CD4-positive, CD25-positive, alpha-beta regulatory T cell (primary cell): ENCODE measurements at regions not wholly inside any gene's neighbourhood (a gene's known extent, or its start where the extent isn't known, plus 50 kb on each side); places are given as distances from the start of the nearest gene placed in this dataset.
A peak's percentile ranks its signal among the peaks of the same experiment; 100 is the strongest.

ENCODE experiments used
- ATAC-seq, 2 donors: fragments of 150-1000 bp; cut with Tn5 transposase; one replicate each; pipeline ENCODE4 v1.10.0; 2021; ENCODE audit warnings: low read depth in 2 of 2, moderate number of reproducible peaks in 2 of 2, moderate library complexity in 1 of 2
- DNase-seq, 3 donors: peaks; one replicate each; pipeline versions ENCODE4 v3.0.0 to v3.0.0-alpha.2; 2012 to 2022; ENCODE audit warnings: mixed read lengths in 1 of 3
- H3K27ac ChIP-seq: one replicate; pipeline ENCODE4 v1.7.0; 2013; ENCODE audit warnings: mild to moderate bottlenecking, low read length; ENCODE audit not compliant: insufficient read depth, poor library complexity, severe bottlenecking
- H3K27me3 ChIP-seq: one replicate; pipeline ENCODE4 v1.7.0; 2013; ENCODE audit warnings: low read length; ENCODE audit not compliant: control insufficient read depth, insufficient read depth
- H3K36me3 ChIP-seq: one replicate; pipeline ENCODE4 v1.7.0; 2013; ENCODE audit warnings: mild to moderate bottlenecking, low read length, moderate library complexity; ENCODE audit not compliant: control insufficient read depth, insufficient read depth
- H3K4me1 ChIP-seq: 2 replicates; pipeline ENCODE4 v1.7.0; 2013; ENCODE audit warnings: mild to moderate bottlenecking, low read length; ENCODE audit not compliant: insufficient read depth, control insufficient read depth, poor library complexity, severe bottlenecking
- H3K4me3 ChIP-seq: one replicate; pipeline ENCODE4 v1.7.0; 2013; ENCODE audit warnings: low read depth, mild to moderate bottlenecking, low read length, moderate library complexity
- H3K9me3 ChIP-seq, 2 experiments: 1 replicate in 1 of 2; 2 replicates in 1 of 2; pipeline ENCODE4 v1.7.0; 2013; ENCODE audit warnings: low read length in 2 of 2, mild to moderate bottlenecking in 1 of 2, moderate library complexity in 1 of 2; ENCODE audit not compliant: control insufficient read depth in 2 of 2
- H3K27ac Mint-ChIP-seq, 3 donors: one replicate each; pipeline ENCODE4 v1.8.0; 2020 to 2022; ENCODE audit warnings: mild to moderate bottlenecking in 3 of 3, mixed read lengths in 3 of 3, moderate library complexity in 2 of 3
- H3K27me3 Mint-ChIP-seq: one replicate; pipeline ENCODE4 v1.8.0; 2022; ENCODE audit warnings: mild to moderate bottlenecking, mixed read lengths
- H3K36me3 Mint-ChIP-seq: one replicate; pipeline ENCODE4 v1.8.0; 2020; ENCODE audit warnings: mixed read lengths
- H3K4me1 Mint-ChIP-seq, 4 donors: one replicate each; pipeline ENCODE4 v1.8.0; 2020 to 2022; ENCODE audit warnings: mixed read lengths in 4 of 4, mild to moderate bottlenecking in 1 of 4
- H3K4me3 Mint-ChIP-seq, 4 donors: one replicate each; pipeline ENCODE4 v1.8.0; 2020 to 2022; ENCODE audit warnings: mild to moderate bottlenecking in 4 of 4, mixed read lengths in 4 of 4, moderate library complexity in 3 of 4
- H3K9me3 Mint-ChIP-seq, 7 donors: one replicate each; pipeline ENCODE4 v1.8.0; 2020 to 2022; ENCODE audit warnings: mixed read lengths in 7 of 7, mild to moderate bottlenecking in 3 of 7, moderate library complexity in 2 of 7

GRCh38 chr1:104073463-104073902 lies 323.8 kb downstream of the AMY1C start:
- Mint-ChIP-seq H3K4me3 (no peak overlapping the region), H3K9me3 (peaks cover 6 to 10% (median 8%) of the 10 kb centered on the region in 7 donors), H3K27me3 (no peaks in the 10 kb centered on the region), H3K36me3 (no peaks in the 10 kb centered on the region), H3K27ac (no peak overlapping the region), H3K4me1 (peaks cover 0 to 7% (median 0%) of the 10 kb centered on the region in 4 donors)
- Histone ChIP-seq H3K27me3 (no peaks in the 10 kb centered on the region), H3K36me3 (no peaks in the 10 kb centered on the region), H3K9me3 (peaks cover 0 to 2% of the 10 kb centered on the region in 2 experiments), H3K4me1 (no peaks in the 10 kb centered on the region), H3K4me3 (no peak overlapping the region), H3K27ac (no peak overlapping the region)
- DNase-seq (no peak), ATAC-seq (peak in 1 of 2 donors; percentile 40)

DNA sequence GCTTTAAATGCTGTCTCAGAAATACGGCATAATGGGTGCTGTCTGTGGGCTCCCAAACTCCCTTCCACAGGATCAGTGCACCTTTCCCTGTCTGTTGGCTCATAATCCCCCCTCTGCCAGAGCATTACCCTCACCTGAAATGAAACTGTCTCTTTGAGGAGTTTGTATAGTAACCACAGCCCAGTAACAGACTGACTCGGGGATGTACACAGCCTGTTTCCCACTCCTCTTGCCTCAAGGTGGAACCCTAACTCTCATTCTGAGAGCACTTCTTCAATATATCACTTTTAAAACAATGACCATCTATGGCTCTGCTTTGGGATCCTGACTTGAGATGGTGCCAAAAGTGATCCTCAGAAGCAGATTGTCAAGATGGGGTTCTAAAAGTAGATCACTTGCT lies 332.5 kb downstream of the AMY1C start:
- no peak for ATAC-seq
- Histone ChIP-seq H3K27me3 (no peaks in the 10 kb centered on the region), H3K27ac (no peak overlapping the region), H3K9me3 (no peaks in the 10 kb centered on the region), H3K4me1 (no peaks in the 10 kb centered on the region), H3K4me3 (no peak overlapping the region), H3K36me3 (no peaks in the 10 kb centered on the region)
- Mint-ChIP-seq H3K4me1 (no peaks in the 10 kb centered on the region), H3K27me3 (no peaks in the 10 kb centered on the region), H3K36me3 (no peaks in the 10 kb centered on the region), H3K27ac (no peak overlapping the region), H3K4me3 (no peak overlapping the region), H3K9me3 (peaks cover 0 to 19% (median 3%) of the 10 kb centered on the region in 7 donors)
- DNase-seq = no peak

DNA sequence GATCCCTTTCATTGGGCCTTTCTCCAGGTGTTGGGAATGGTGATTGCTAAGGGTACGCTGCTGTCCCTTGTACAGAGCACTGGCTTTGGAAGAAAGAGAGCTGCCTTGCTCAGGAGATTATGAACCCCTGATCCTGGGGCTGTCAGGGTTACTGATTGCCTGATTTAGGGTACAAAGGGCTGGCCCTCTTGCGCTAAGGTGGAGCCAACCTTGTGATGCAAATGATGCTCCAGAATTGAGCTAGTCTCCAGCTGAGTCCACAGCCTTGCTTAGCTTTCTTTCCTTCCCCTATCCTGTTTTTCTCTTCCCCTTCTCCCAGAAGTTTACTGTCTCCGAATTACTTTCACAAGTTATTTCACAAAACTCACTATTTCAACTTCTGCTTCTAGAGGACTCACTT lies 334.7 kb downstream of the AMY1C start:
- H3K27me3 Mint-ChIP-seq = no peaks in the 10 kb centered on the region
- Histone ChIP-seq H3K36me3 (no peaks in the 10 kb centered on the region), H3K27ac (no peak overlapping the region), H3K4me1 (no peaks in the 10 kb centered on the region), H3K4me3 (no peak overlapping the region), H3K27me3 (no peaks in the 10 kb centered on the region), H3K9me3 (no peaks in the 10 kb centered on the region)
- no peak overlapping the region for H3K27ac Mint-ChIP-seq
- no peaks in the 10 kb centered on the region for H3K4me1 Mint-ChIP-seq
- no peak for DNase-seq
- ATAC-seq = no peak
- H3K9me3 Mint-ChIP-seq = peaks cover 0 to 24% (median 3%) of the 10 kb centered on the region in 7 donors
- no peak overlapping the region for H3K4me3 Mint-ChIP-seq
- no peaks in the 10 kb centered on the region for H3K36me3 Mint-ChIP-seq

DNA sequence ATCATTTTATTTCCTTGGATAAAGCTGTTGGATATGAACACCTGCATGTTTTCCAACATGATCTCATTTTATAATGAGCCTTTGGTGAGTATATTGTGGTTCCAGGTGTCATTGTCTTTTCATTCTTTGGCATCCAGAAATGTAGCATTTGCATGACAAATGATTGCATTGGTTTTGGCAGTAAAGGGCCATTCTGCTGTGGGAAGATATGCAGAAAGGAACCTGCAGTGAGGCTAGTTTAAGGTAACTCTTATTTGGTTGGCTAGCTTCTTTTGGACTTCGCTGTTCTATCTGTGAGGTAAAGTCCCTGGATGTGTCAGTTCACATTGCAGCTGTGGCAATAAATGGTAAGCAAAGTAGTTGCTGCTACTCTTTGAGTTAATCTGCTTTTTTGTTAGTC lies 343.0 kb downstream of the AMY1C start:
- no peaks in the 10 kb centered on the region for H3K27me3 ChIP-seq
- H3K4me3 ChIP-seq = no peak overlapping the region
- H3K27ac ChIP-seq = no peak overlapping the region
- no peak for DNase-seq
- no peaks in the 10 kb centered on the region for H3K4me1 ChIP-seq
- Mint-ChIP-seq H3K27ac (no peak overlapping the region), H3K4me1 (no peaks in the 10 kb centered on the region), H3K9me3 (peaks cover 0 to 11% (median 0%) of the 10 kb centered on the region in 7 donors), H3K36me3 (no peaks in the 10 kb centered on the region), H3K4me3 (no peak overlapping the region), H3K27me3 (no peaks in the 10 kb centered on the region)
- H3K9me3 ChIP-seq = no peaks in the 10 kb centered on the region
- no peaks in the 10 kb centered on the region for H3K36me3 ChIP-seq
- ATAC-seq = no peak

DNA sequence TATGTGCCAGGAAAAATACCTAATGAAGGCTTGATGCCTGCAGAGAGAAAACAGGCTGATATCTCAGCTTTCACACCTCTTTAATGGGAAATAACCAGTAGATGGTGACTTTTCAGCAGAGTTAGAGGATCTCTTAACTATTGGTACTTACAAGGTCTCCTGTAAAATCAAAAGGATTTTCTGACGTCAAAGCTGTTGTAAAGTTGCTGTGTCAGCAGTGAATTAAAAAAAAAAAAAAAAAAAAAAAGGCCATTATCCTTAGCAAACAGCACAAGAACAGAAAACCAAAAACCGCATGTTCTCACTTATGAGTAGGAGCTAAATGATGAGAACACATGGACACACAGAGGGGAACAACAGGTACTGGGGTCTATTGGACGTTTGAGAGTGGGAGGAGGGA lies 349.1 kb downstream of the AMY1C start:
- Histone ChIP-seq H3K4me1 (no peaks in the 10 kb centered on the region), H3K4me3 (no peak overlapping the region), H3K9me3 (no peaks in the 10 kb centered on the region), H3K27ac (no peak overlapping the region), H3K36me3 (no peaks in the 10 kb centered on the region), H3K27me3 (no peaks in the 10 kb centered on the region)
- Mint-ChIP-seq H3K4me3 (no peak overlapping the region), H3K27ac (peak overlapping the region in 1 of 3 donors; percentile 75), H3K36me3 (no peaks in the 10 kb centered on the region), H3K9me3 (peaks cover 0 to 18% (median 8%) of the 10 kb centered on the region in 7 donors), H3K4me1 (no peaks in the 10 kb centered on the region), H3K27me3 (no peaks in the 10 kb centered on the region)
- no peak for DNase-seq
- no peak for ATAC-seq

DNA sequence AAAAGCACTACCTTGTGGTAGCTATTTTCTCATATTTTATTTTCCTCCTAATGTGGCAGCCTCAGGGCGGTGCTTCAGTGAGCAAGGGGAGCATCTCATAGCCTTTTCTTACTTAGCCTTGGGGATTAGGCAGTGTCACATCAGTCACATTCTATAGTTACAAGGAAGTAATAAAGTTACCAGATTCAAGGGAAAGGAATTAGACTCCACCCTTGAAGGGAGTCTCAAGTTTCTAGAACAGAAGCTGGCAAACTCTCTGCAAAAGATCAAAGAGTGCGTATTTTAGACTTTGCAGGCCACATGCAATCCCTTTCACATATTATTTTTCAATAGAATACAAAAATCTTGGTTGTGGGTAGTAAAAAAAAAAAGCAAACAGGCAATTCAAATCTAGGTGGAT lies 350.4 kb downstream of the AMY1C start:
- Histone ChIP-seq H3K4me3 (no peak overlapping the region), H3K36me3 (no peaks in the 10 kb centered on the region), H3K27me3 (no peaks in the 10 kb centered on the region), H3K4me1 (no peaks in the 10 kb centered on the region), H3K9me3 (no peaks in the 10 kb centered on the region), H3K27ac (no peak overlapping the region)
- DNase-seq (no peak), ATAC-seq (no peak)
- Mint-ChIP-seq H3K27ac (no peak overlapping the region), H3K36me3 (no peaks in the 10 kb centered on the region), H3K4me3 (no peak overlapping the region), H3K27me3 (no peaks in the 10 kb centered on the region), H3K4me1 (no peaks in the 10 kb centered on the region), H3K9me3 (peaks cover 0 to 18% (median 6%) of the 10 kb centered on the region in 7 donors)

DNA sequence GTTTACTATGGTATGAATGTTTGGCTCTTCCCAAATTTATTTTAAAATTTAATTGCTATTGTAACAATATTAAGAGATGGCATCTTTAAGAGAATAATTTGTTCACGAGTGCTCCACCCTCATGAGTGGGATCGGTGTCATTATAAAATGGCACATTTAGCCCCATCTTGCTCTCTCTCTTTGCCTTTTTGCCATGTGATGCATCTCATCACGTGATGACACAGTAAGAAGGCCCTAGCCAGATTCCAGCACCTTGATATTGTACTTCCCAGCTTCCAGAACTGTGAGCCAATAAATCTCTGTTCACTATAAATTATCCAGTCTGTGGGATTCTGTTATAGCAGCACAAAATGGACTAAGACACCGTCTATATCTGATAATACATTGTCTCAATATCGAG lies 355.8 kb downstream of the AMY1C start:
- no peaks in the 10 kb centered on the region for H3K27me3 Mint-ChIP-seq

GRCh38 chr1:104120525-104120924 lies 370.8 kb downstream of the AMY1C start:
- Histone ChIP-seq H3K27ac (no peak overlapping the region), H3K27me3 (no peaks in the 10 kb centered on the region), H3K4me1 (no peaks in the 10 kb centered on the region), H3K4me3 (no peak overlapping the region), H3K9me3 (no peaks in the 10 kb centered on the region), H3K36me3 (no peaks in the 10 kb centered on the region)
- Mint-ChIP-seq H3K9me3 (peaks cover 0 to 8% (median 2%) of the 10 kb centered on the region in 7 donors), H3K4me1 (peaks cover 0 to 5% (median 0%) of the 10 kb centered on the region in 4 donors), H3K27me3 (no peaks in the 10 kb centered on the region), H3K27ac (no peak overlapping the region), H3K4me3 (no peak overlapping the region), H3K36me3 (no peaks in the 10 kb centered on the region)
- DNase-seq (no peak), ATAC-seq (no peak)

More for the DNA sequence above, 355.8 kb downstream of the AMY1C start:
- no peak overlapping the region for H3K27ac Mint-ChIP-seq
- no peaks in the 10 kb centered on the region for H3K27me3 ChIP-seq
- DNase-seq (no peak), ATAC-seq (no peak)
- no peaks in the 10 kb centered on the region for H3K36me3 Mint-ChIP-seq
- H3K9me3 Mint-ChIP-seq = peaks cover 0 to 28% (median 5%) of the 10 kb centered on the region in 7 donors
- H3K9me3 ChIP-seq = peaks cover 0 to 6% of the 10 kb centered on the region in 2 experiments
- no peak overlapping the region for H3K4me3 ChIP-seq
- no peaks in the 10 kb centered on the region for H3K4me1 ChIP-seq
- no peak overlapping the region for H3K27ac ChIP-seq
- no peak overlapping the region for H3K4me3 Mint-ChIP-seq
- no peaks in the 10 kb centered on the region for H3K36me3 ChIP-seq
- H3K4me1 Mint-ChIP-seq = no peaks in the 10 kb centered on the region
